T47D (cell line): ENCODE measurements at regions not wholly inside any gene's neighbourhood (a gene's known extent, or its start where the extent isn't known, plus 50 kb on each side); places are given as distances from the start of the nearest gene placed in this dataset.

Experiments used
- DNase-seq, 2 experiments: peaks; one replicate each; pipeline versions ENCODE4 v3.0.0 to v3.0.0-alpha.2; 2011 to 2012; ENCODE audit warnings: low read depth in 1 of 2, low spot score in 1 of 2
- JUND ChIP-seq: IDR thresholded peaks from 2 replicates; pipeline ENCODE4 v1.6.1; 2012; ENCODE audit warnings: low read depth
- in situ Hi-C: cut with HindIII; loops from 2 replicates; pipeline ENCODE4 v1.10.0; 2016; ENCODE audit warnings: low sequenced_read_pairs, low pct_unique_long_range_greater_than_20kb

GRCh38 chr1:112318698-112319370 is 77.2 kb upstream of the CTTNBP2NL start:
- TF ChIP-seq JUND, result no peak
- DNase-seq, result no peak
- in situ Hi-C loops, result no loop called here

- no peak for DNase-seq
- no peak for TF ChIP-seq JUND
- in situ Hi-C loops, result no loop called here
These were observed 76.5 kb upstream of the CTTNBP2NL start for GRCh38 chr1:112319371-112320040.

- in situ Hi-C loops, result no loop called here
- TF ChIP-seq JUND, result no peak
- DNase-seq, result no peak
These were observed 76.0 kb upstream of the CTTNBP2NL start for GRCh38 chr1:112320058-112320457.

- in situ Hi-C loops, result no loop called here
- no peak for TF ChIP-seq JUND
These were observed 74.0 kb upstream of the CTTNBP2NL start for GRCh38 chr1:112322018-112322417.

GRCh38 chr1:112322983-112323678 is 72.9 kb upstream of the CTTNBP2NL start:
- no peak for DNase-seq
- TF ChIP-seq JUND, result no peak
- in situ Hi-C loops, result no loop called here

More at GRCh38 chr1:112322018-112322417, 74.0 kb upstream of the CTTNBP2NL start:
- DNase-seq, result no peak

- TF ChIP-seq JUND, result no peak
- in situ Hi-C loops, result no loop called here
- DNase-seq, result no peak
These were observed 70.5 kb upstream of the CTTNBP2NL start for GRCh38 chr1:112325504-112325903.

- in situ Hi-C loops, result no loop called here
- no peak for DNase-seq
These were observed 67.4 kb upstream of the CTTNBP2NL start for GRCh38 chr1:112328600-112328999.

GRCh38 chr1:112332176-112333150 is 63.6 kb upstream of the CTTNBP2NL start:
- TF ChIP-seq JUND, result no peak
- in situ Hi-C loops, result no loop called here
- DNase-seq, result no peak

More at GRCh38 chr1:112328600-112328999, 67.4 kb upstream of the CTTNBP2NL start:
- no peak for TF ChIP-seq JUND

- in situ Hi-C loops, result no loop called here
- TF ChIP-seq JUND, result no peak
- no peak for DNase-seq
These were observed 60.7 kb upstream of the CTTNBP2NL start for GRCh38 chr1:112335351-112335750.

- TF ChIP-seq JUND, result no peak
- peak; percentile 26 to 60 for DNase-seq
- in situ Hi-C loops, result no loop called here
These were observed 58.9 kb upstream of the CTTNBP2NL start for GRCh38 chr1:112337028-112337531.

GRCh38 chr1:112341986-112342385 is 54.0 kb upstream of the CTTNBP2NL start:
- DNase-seq, result no peak
- no peak for TF ChIP-seq JUND
- in situ Hi-C loops, result no loop called here

GRCh38 chr1:112342558-112342957 is 53.5 kb upstream of the CTTNBP2NL start:
- in situ Hi-C loops, result no loop called here
- no peak for DNase-seq
- no peak for TF ChIP-seq JUND
